ENCODE measurements at regions not wholly inside any gene's neighbourhood (a gene's known extent, or its start where the extent isn't known, plus 50 kb on each side); places are given as distances from the start of the nearest gene placed in this dataset.
"Not testable (repeated sequence)": the region's sequence is repeated elsewhere in the genome, so short reads cannot be mapped to it uniquely, and the experiment has no call there.

DNA sequence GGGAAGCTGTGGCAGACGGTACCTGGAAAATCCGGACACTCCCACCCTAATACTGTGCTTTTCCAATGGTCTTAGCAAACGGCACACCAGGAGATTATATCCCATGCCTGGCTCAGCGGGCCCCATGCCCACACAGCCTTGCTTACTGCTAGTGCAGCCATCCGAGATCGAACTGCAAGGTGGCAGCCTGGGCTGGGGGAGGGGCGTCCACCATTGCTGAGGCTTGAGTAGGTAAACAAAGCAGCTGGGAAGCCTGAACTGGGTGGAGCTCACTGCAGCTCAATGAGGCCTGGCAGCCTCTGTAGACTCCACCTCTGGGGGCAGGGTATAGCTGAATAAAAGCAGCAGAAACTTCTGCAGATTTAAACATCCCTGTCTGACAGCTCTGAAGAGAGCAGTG, 4396.8 kb upstream of the OR11H1 start:
- H3K4me1 ChIP-seq (ENCODE audit: low read depth); intact Hi-C loops (cut with DNase I, micrococcal nuclease); ATAC-seq; H3K36me3 ChIP-seq (ENCODE audit: low read depth); H3K4me3 ChIP-seq; H3K9me3 ChIP-seq: not testable (repeated sequence)
- peak in 1 of 3 donors; percentile 1 for DNase-seq

All from mucosa of descending colon (tissue), 3 donors.